Adrenal gland (tissue), 9 donors: ENCODE measurements at regions not wholly inside any gene's neighbourhood (a gene's known extent, or its start where the extent isn't known, plus 50 kb on each side); places are given as distances from the start of the nearest gene placed in this dataset.

Experiments
- DNase-seq, 7 donors: peaks; one replicate each; pipeline ENCODE4 v3.0.0-alpha.2; 2019 to 2020
- H3K27ac ChIP-seq, 5 donors: fragments of 200-600 bp; sonication (generic) in 4 of 5; 1 replicate in 3 of 5; 2 replicates in 2 of 5; pipeline versions ENCODE4 v1.5.1 to v1.8.0; 2016 to 2020; ENCODE audit warnings: mild to moderate bottlenecking in 1 of 5
- H3K27me3 ChIP-seq: fragments of 200-600 bp; 2 replicates; pipeline ENCODE4 v1.8.0; 2021
- H3K36me3 ChIP-seq, 2 donors: fragments of 200-600 bp; replicated peaks in 1 of 2; 1 replicate in 1 of 2; 2 replicates in 1 of 2; pipeline versions ENCODE4 v1.5.1 to v1.8.0; 2018 to 2022
- H3K4me1 ChIP-seq, 2 donors: fragments of 200-600 bp; replicated peaks in 1 of 2; 1 replicate in 1 of 2; 2 replicates in 1 of 2; pipeline versions ENCODE4 v1.5.1 to v1.8.0; 2018 to 2021
- H3K4me3 ChIP-seq, 4 donors: fragments of 200-600 bp; sonication (generic) in 3 of 4; one replicate each; pipeline ENCODE4 v1.5.1; 2016 to 2018
- H3K9me3 ChIP-seq, 3 donors: fragments of 200-600 bp; sonication (generic) in 1 of 3; replicated peaks in 1 of 3; 1 replicate in 2 of 3; 2 replicates in 1 of 3; pipeline versions ENCODE4 v1.5.1 to v1.8.0; 2016 to 2021
- CTCF ChIP-seq, 6 experiments: fragments of 450-650 bp in 4 of 6; fragments of 200-600 bp in 2 of 6; sonication (generic) in 1 of 6; IDR thresholded peaks; 1 replicate in 5 of 6; 2 replicates in 1 of 6; pipeline versions ENCODE4 v1.5.1 to v1.8.0; 2016 to 2021; ENCODE audit warnings: antibody characterized with exemption in 6 of 6, mild to moderate bottlenecking in 2 of 6, moderate library complexity in 1 of 6
- POLR2A ChIP-seq, 2 donors: fragments of 450-650 bp; IDR thresholded peaks; one replicate each; pipeline ENCODE4 v1.6.1; 2017; ENCODE audit warnings: antibody characterized with exemption in 2 of 2, mild to moderate bottlenecking in 2 of 2, moderate library complexity in 1 of 2
- WGBS, 4 donors: extraction: QIAGEN DNeasy Blood & Tissue Kit in 2 of 4; methylation state at CpG; one replicate each; pipeline versions ENCODE4 v1.1.5 to v1.1.7; 2013 to 2017; 5-methylcytosine and 5-hydroxymethylcytosine counted together
- intact Hi-C, 2 donors: fragments of 100-400 bp; cut with DNase I; formaldehyde crosslinking; loops; one replicate each; pipeline versions ENCODE4 v1.14.1 to v1.15.0; 2022 to 2023
- donor health status: healthy with polysubstance abuse.
- donor health status: Bipolar disorder and iron deficiency.
- donor health status: DM: yes; HTN: yes; CAD: no.
- donor health status: DM: no; HTN: no; CAD: no.
- donor health status: DM: no; HTN: no; CAD: no.

GRCh38 chr16:5621826-5622225, 524.2 kb upstream of the EEF2KMT start:
- H3K4me3 ChIP-seq: no peak overlapping the region
- no peaks in the 10 kb centered on the region for H3K9me3 ChIP-seq
- H3K27ac ChIP-seq: no peak overlapping the region
- peaks cover 10% of the 10 kb centered on the region for H3K27me3 ChIP-seq
- TF ChIP-seq CTCF (IDR thresholded peaks at IDR 0.05) (no peak), POLR2A (IDR thresholded peaks at IDR 0.05) (no peak)
- H3K36me3 ChIP-seq: no peaks in the 10 kb centered on the region
- DNase-seq: no peak
- intact Hi-C loops: no loop called here
- 26 to 43% (median 35%) methylated on average over 4 of the region's 4 CpGs for WGBS, 4 donors
- H3K4me1 ChIP-seq: no peaks in the 10 kb centered on the region

- Histone ChIP-seq H3K9me3 (no peaks in the 10 kb centered on the region), H3K36me3 (no peaks in the 10 kb centered on the region), H3K27me3 (peaks cover 10% of the 10 kb centered on the region), H3K27ac (no peak overlapping the region), H3K4me3 (no peak overlapping the region), H3K4me1 (no peaks in the 10 kb centered on the region)
- intact Hi-C loops: loop anchor here in 1 of 2 donors (10.0 kb wide), 1 partner anchor 375 kb away; no protein-coding TSS in a partner anchor
- DNase-seq: peak in 1 of 7 donors; percentile 51
- TF ChIP-seq POLR2A (IDR thresholded peaks at IDR 0.05): no peak
- TF ChIP-seq CTCF (IDR thresholded peaks at IDR 0.05): no peak
- 59 to 63% (median 60%) methylated on average over 7 to 8 of the region's 8 CpGs for WGBS, 4 donors
Measured at GRCh38 chr16:5619304-5619703, 521.7 kb upstream of the EEF2KMT start.

GRCh38 chr16:5616841-5617240, 519.2 kb upstream of the EEF2KMT start:
- Histone ChIP-seq H3K9me3 (no peaks in the 10 kb centered on the region), H3K27ac (no peak overlapping the region), H3K27me3 (peaks cover 10% of the 10 kb centered on the region), H3K4me1 (no peaks in the 10 kb centered on the region), H3K4me3 (no peak overlapping the region), H3K36me3 (no peaks in the 10 kb centered on the region)
- DNase-seq: no peak
- intact Hi-C loops: loop anchor here in 1 of 2 donors (10.0 kb wide), 1 partner anchor 372 kb away; no protein-coding TSS in a partner anchor
- TF ChIP-seq CTCF (IDR thresholded peaks at IDR 0.05) (no peak), POLR2A (IDR thresholded peaks at IDR 0.05) (no peak)
- WGBS, 4 donors: 31 to 40% (median 33%) methylated on average over 6 of the region's 6 CpGs

GRCh38 chr16:5615868-5616642, 518.5 kb upstream of the EEF2KMT start:
- TF ChIP-seq CTCF (IDR thresholded peaks at IDR 0.05) (peak; percentile 54 to 74 (median 59)), POLR2A (IDR thresholded peaks at IDR 0.05) (no peak)
- Histone ChIP-seq H3K4me3 (no peak overlapping the region), H3K27ac (no peak overlapping the region), H3K9me3 (no peaks in the 10 kb centered on the region), H3K27me3 (peaks cover 10% of the 10 kb centered on the region), H3K4me1 (no peaks in the 10 kb centered on the region), H3K36me3 (no peaks in the 10 kb centered on the region)
- peak; percentile 30 to 84 (median 46) for DNase-seq
- intact Hi-C loops: loop anchor here in 1 of 2 donors (10.0 kb wide), 1 partner anchor 371 kb away; no protein-coding TSS in a partner anchor
- 13 to 52% (median 15%) methylated on average over 9 to 25 of the region's 25 CpGs for WGBS, 4 donors
